Muscle layer of colon (tissue), 2 donors: ENCODE measurements at regions not wholly inside any gene's neighbourhood (a gene's known extent, or its start where the extent isn't known, plus 50 kb on each side); places are given as distances from the start of the nearest gene placed in this dataset.
"Not testable (repeated sequence)": the region's sequence is repeated elsewhere in the genome, so short reads cannot be mapped to it uniquely, and the experiment has no call there.

Experiments
- H3K27ac ChIP-seq: one replicate; pipeline ENCODE4 v1.7.0; 2013; ENCODE audit warnings: low read depth, mild to moderate bottlenecking, low read length, moderate library complexity
- H3K27me3 ChIP-seq, 2 donors: one replicate each; pipeline ENCODE4 v1.7.0; 2013; ENCODE audit warnings: low read length in 2 of 2, mild to moderate bottlenecking in 2 of 2; ENCODE audit not compliant: insufficient read depth in 2 of 2, control insufficient read depth in 1 of 2
- H3K36me3 ChIP-seq: one replicate; pipeline ENCODE4 v1.7.0; 2013; ENCODE audit warnings: mild to moderate bottlenecking, low read length; ENCODE audit not compliant: insufficient read depth
- H3K4me1 ChIP-seq: one replicate; pipeline ENCODE4 v1.7.0; 2013; ENCODE audit warnings: mild to moderate bottlenecking, low read length; ENCODE audit not compliant: insufficient read depth
- H3K4me3 ChIP-seq, 2 donors: one replicate each; pipeline ENCODE4 v1.7.0; 2013; ENCODE audit warnings: low read length in 2 of 2, low read depth in 1 of 2, mild to moderate bottlenecking in 1 of 2, moderate library complexity in 1 of 2
- H3K9ac ChIP-seq: one replicate; pipeline ENCODE4 v1.7.0; 2013; ENCODE audit warnings: low read length
- H3K9me3 ChIP-seq: one replicate; pipeline ENCODE4 v1.7.0; 2013; ENCODE audit warnings: mild to moderate bottlenecking, low read length
- donor health status: abdominal sarcoma.
- donor health status: Adenocarcinoma of cecum.

DNA sequence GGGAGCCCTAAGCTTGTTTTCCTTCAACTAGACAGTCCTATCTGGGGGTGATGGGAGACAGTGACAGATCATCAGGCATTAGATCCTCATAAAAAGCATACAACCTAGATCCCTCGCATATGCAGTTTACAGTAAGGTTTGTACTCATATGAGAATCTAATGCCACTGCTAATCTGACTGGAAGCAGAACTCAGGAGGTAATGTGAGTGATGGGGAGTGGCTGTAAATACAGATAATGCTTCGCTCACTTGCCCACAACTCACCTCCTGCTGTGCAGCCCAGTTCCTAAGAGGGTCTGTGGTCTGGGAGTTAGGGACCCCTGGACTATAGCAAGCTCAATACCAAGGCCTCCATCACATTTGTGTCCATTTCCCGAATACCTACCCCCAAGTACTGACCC, 260.5 kb downstream of the CDK5RAP2 start:
- Histone ChIP-seq H3K27ac (no peak overlapping the region), H3K9me3 (no peaks in the 10 kb centered on the region), H3K4me3 (no peak overlapping the region), H3K36me3 (no peaks in the 10 kb centered on the region), H3K9ac (no peak overlapping the region), H3K4me1 (no peaks in the 10 kb centered on the region), H3K27me3 (no peaks in the 10 kb centered on the region)

DNA sequence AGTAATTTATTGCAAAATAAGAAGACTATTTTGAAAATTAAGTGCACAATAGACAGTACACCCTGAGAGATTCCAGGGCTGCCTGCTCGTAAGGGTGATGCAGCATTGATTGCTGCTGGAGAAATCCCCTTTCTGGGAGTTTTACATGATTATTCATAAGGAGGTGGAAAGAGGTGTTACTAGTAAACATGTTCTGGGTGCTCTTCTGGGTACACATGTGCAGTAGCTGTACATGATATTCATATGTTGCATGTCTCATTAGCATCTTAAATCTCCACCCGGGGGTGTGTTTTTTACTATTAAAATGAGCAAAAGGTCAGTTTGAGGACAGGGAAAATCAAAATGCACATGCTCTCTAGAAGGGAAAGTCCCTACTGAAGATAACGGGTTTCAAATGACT, 264.8 kb downstream of the CDK5RAP2 start:
- H3K36me3 ChIP-seq, result no peaks in the 10 kb centered on the region
- no peak overlapping the region for H3K4me3 ChIP-seq
- H3K9me3 ChIP-seq, result peaks cover 6% of the 10 kb centered on the region
- no peaks in the 10 kb centered on the region for H3K27me3 ChIP-seq
- H3K4me1 ChIP-seq, result no peaks in the 10 kb centered on the region
- no peak overlapping the region for H3K9ac ChIP-seq
- no peak overlapping the region for H3K27ac ChIP-seq

- no peaks in the 10 kb centered on the region for H3K4me1 ChIP-seq
- H3K27ac ChIP-seq, result no peak overlapping the region
- H3K9me3 ChIP-seq, result peaks cover 6% of the 10 kb centered on the region
- H3K36me3 ChIP-seq, result no peaks in the 10 kb centered on the region
- no peak overlapping the region for H3K4me3 ChIP-seq
- no peak overlapping the region for H3K9ac ChIP-seq
- H3K27me3 ChIP-seq, result no peaks in the 10 kb centered on the region
Measured at GRCh38 chr9:120312031-120312430, 267.9 kb downstream of the CDK5RAP2 start.

DNA sequence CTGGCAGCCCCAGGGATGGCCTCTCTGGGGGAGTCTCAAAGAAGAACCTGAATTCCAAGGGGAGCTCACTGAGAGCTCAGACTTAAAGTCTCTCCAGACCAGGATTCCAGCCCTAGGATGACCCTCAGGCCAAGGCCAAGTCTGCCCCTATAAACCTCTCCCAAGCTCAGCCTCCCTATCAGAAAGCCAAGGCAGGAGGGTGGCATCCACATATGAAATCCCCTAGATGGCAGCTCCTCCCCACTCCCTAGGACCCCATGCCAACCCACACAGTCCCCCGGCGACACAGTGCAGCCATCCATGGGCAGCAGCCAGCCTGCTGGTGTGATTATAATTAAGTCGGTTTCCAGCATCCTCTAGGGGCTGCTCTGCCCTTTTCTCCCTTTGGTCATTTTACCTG, 269.9 kb downstream of the CDK5RAP2 start:
- Histone ChIP-seq H3K9me3 (peaks cover 6% of the 10 kb centered on the region), H3K4me3 (no peak overlapping the region), H3K36me3 (no peaks in the 10 kb centered on the region), H3K27me3 (no peaks in the 10 kb centered on the region), H3K27ac (no peak overlapping the region), H3K9ac (no peak overlapping the region), H3K4me1 (no peaks in the 10 kb centered on the region)

DNA sequence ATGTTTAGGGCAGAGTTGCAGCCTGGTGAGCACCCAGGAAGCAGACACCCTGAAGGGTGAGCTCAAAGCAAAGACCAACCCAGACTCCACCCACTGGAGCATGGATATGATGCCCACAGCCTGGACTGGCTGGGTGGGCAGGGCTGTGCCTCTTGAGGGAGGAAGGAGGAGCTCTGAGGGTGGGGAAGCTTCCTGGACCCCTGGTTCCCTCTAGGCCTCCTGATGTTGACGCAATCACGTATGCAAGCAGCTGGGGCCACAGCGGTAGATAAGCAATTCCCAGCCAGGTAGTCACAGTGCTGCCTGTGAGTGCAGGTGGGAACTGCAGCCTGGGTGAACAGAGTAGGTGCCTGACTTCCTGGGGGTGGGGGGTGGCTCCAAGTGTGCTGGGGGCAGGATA, 271.5 kb downstream of the CDK5RAP2 start:
- no peaks in the 10 kb centered on the region for H3K9me3 ChIP-seq
- no peaks in the 10 kb centered on the region for H3K36me3 ChIP-seq
- H3K9ac ChIP-seq, result no peak overlapping the region
- no peak overlapping the region for H3K27ac ChIP-seq
- H3K27me3 ChIP-seq, result no peaks in the 10 kb centered on the region
- H3K4me3 ChIP-seq, result no peak overlapping the region
- H3K4me1 ChIP-seq, result no peaks in the 10 kb centered on the region

GRCh38 chr9:120307599-120307998, 272.4 kb downstream of the CDK5RAP2 start:
- no peak overlapping the region for H3K27ac ChIP-seq
- no peaks in the 10 kb centered on the region for H3K36me3 ChIP-seq
- no peaks in the 10 kb centered on the region for H3K9me3 ChIP-seq
- H3K27me3 ChIP-seq, result no peaks in the 10 kb centered on the region
- no peak overlapping the region for H3K4me3 ChIP-seq
- no peak overlapping the region for H3K9ac ChIP-seq
- H3K4me1 ChIP-seq, result no peaks in the 10 kb centered on the region

DNA sequence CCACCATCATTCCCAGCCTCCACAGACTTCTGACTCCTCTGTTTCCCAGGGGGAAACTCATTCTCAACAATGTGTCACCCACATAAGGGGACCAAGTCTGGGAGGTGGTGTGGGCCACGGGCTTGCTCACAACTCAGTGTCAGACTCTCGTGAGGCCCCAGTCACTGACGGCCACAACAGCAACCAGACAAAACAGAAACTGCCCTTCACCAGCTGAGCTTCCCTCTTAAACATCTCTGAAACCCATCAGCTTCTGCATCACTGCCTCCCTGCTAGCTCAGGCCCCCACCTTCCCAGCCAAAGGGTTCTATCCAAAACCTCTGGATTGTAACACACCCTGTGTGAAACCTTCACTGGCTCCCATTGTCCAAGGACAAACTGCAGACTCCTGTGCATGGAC, 273.4 kb downstream of the CDK5RAP2 start:
- Histone ChIP-seq H3K36me3 (no peaks in the 10 kb centered on the region), H3K27ac (no peak overlapping the region), H3K9me3 (no peaks in the 10 kb centered on the region), H3K4me3 (no peak overlapping the region), H3K4me1 (no peaks in the 10 kb centered on the region), H3K9ac (no peak overlapping the region), H3K27me3 (no peaks in the 10 kb centered on the region)

- Histone ChIP-seq H3K9me3 (no peaks in the 10 kb centered on the region), H3K4me3 (no peak overlapping the region), H3K27me3 (no peaks in the 10 kb centered on the region), H3K4me1 (no peaks in the 10 kb centered on the region), H3K27ac (no peak overlapping the region), H3K36me3 (no peaks in the 10 kb centered on the region), H3K9ac (no peak overlapping the region)
Measured at GRCh38 chr9:120306088-120306487, 273.9 kb downstream of the CDK5RAP2 start.

DNA sequence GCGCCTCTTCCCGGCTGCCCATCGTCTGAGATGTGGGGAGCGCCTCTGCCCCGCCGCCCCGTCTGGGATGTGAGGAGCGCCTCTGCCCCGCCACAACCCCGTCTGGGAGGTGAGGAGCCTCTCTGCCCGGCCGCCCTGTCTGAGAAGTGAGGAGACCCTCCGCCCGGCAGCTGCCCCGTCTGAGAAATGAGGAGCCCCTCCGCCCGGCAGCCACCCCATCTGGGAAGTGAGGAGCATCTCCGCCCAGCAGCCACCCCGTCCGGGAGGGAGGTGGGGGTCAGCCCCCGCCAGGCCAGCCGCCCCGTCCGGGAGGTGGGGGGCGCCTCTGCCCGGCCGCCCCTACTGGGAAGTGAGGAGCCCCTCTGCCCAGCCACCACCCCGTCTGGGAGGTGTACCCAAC, 275.1 kb downstream of the CDK5RAP2 start:
- not testable (repeated sequence) for H3K4me1 ChIP-seq, H3K9ac ChIP-seq, H3K9me3 ChIP-seq, H3K36me3 ChIP-seq, H3K4me3 ChIP-seq, H3K27ac ChIP-seq, H3K27me3 ChIP-seq

- H3K27me3 ChIP-seq, result no peaks in the 10 kb centered on the region
- H3K4me3 ChIP-seq, result no peak overlapping the region
Measured at GRCh38 chr9:120303519-120303918, 276.4 kb downstream of the CDK5RAP2 start.

GRCh38 chr9:120299785-120300184, 280.2 kb downstream of the CDK5RAP2 start:
- Histone ChIP-seq H3K4me1 (no peaks in the 10 kb centered on the region), H3K27ac (no peak overlapping the region), H3K9me3 (no peaks in the 10 kb centered on the region), H3K4me3 (no peak overlapping the region), H3K9ac (no peak overlapping the region), H3K27me3 (no peaks in the 10 kb centered on the region), H3K36me3 (no peaks in the 10 kb centered on the region)

More at GRCh38 chr9:120303519-120303918, 276.4 kb downstream of the CDK5RAP2 start:
- Histone ChIP-seq H3K4me1 (no peaks in the 10 kb centered on the region), H3K9me3 (no peaks in the 10 kb centered on the region), H3K27ac (no peak overlapping the region), H3K36me3 (no peaks in the 10 kb centered on the region), H3K9ac (no peak overlapping the region)

GRCh38 chr9:120294003-120294402, 286.0 kb downstream of the CDK5RAP2 start:
- Histone ChIP-seq H3K4me3 (no peak overlapping the region), H3K4me1 (no peaks in the 10 kb centered on the region), H3K9ac (no peak overlapping the region), H3K9me3 (no peaks in the 10 kb centered on the region), H3K36me3 (no peaks in the 10 kb centered on the region), H3K27me3 (no peaks in the 10 kb centered on the region), H3K27ac (no peak overlapping the region)
